ENCODE measurements at regions not wholly inside any gene's neighbourhood (a gene's known extent, or its start where the extent isn't known, plus 50 kb on each side); places are given as distances from the start of the nearest gene placed in this dataset.
A peak's percentile ranks its signal among the peaks of the same experiment; 100 is the strongest.

GRCh38 chr12:114769634-114770033 lies 85.7 kb upstream of the TBX3 start:
- DNase-seq, result no peak

DNA sequence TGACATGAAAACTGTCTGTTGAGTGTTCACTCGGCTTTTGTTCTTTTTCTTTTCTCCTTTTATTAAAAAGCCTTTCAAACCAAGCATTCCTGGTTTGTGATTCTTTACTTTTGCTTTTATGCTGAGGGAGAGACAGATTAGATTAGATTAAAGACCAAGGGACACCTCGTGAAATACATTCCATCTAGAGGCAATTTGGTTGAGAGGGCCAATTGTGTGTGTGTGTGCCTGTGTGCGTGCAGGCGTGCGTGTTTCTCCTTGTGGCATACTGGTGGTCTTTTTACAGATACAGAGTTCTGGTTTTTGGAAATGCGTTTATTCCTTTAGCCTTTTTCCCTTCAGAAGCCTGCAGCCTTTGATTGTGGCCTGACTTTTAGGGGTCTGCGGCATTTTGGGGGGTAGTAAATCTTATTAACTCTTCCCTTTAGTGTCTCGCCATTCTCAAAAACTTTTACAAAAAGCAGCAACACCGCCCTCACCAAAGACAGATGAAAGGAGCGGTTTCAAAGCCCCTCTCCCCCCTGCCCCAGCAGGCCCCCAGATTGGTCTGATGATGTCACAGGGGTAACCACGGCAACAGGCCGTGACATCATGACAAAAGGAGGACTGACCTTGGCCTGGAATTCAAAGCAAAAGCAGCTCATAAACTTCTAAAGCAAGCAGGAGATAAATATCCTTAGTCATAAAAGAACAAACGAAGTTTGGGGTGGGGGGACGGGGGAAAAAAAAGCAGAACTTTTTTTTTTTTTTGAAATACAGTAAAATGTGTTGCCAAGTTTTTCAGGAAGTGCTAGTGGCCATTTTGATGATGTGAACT lies 84.1 kb upstream of the TBX3 start:
- DNase-seq, result peak; percentile 70 to 80

DNA sequence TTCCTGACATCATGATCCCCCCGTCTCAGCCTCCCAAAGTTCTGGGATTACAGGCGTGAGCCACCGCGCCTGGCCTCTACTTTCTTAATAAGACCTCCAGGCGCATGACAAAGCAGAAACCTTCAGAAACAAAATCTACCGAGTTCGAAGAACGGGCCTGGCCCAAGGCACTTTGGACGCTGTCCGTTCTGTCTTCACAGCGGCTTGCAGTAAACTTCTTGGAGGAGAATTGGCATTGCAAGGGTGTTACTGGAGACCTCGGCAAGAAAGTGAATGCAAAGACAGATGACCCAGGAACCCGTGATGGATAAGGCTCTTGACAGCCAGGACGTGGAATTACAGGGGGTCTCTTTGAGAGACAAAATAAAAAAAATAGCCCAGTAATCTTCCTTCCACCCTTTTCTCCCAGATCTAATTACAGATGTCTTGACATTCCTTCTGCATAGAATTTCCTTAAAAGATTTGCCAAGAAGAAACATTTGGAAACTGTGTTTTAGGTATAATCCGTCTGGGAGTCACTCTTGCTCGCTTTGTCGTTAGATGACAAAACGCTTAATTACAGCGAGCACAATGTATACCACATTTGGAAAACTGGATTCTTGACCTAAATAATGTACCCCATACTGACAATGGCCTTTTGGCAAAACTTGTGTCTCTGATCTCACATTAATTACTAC lies 83.2 kb upstream of the TBX3 start:
- DNase-seq, result peak; percentile 56 to 61

- DNase-seq, result no peak
These were observed 82.2 kb upstream of the TBX3 start for GRCh38 chr12:114765960-114766691.

GRCh38 chr12:114764510-114764909 lies 80.5 kb upstream of the TBX3 start:
- no peak for DNase-seq

DNA sequence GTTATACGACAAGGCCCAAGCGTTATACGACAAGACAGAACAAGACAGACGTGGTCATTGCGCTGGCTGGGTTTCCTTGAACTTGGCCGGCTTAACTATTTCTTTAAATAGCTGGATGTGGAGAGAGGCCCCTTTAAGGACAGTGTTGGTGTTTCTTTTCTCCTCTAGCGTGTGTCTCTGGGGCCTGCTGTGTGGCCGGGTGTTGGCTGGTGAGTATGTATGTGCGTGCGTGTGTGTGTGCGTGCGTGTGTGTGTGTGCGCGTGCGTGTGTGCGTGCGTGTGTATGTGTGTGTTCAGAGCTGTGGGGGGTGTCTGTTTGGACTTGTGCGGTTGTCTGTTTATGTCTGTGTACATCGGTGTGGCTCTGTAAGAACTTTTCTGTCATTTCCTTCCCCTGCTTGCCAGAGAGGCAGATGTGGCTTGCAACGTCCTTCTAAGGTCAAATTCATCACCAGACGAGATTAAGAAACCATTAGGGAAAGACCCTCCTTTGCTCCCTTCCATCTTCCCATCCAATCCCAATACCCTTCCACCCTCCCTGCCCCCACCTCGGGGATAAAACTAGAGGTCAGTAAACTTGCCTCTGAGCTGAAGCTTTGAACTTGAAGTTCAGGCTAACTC lies 78.6 kb upstream of the TBX3 start:
- DNase-seq, result peak; percentile 84

DNA sequence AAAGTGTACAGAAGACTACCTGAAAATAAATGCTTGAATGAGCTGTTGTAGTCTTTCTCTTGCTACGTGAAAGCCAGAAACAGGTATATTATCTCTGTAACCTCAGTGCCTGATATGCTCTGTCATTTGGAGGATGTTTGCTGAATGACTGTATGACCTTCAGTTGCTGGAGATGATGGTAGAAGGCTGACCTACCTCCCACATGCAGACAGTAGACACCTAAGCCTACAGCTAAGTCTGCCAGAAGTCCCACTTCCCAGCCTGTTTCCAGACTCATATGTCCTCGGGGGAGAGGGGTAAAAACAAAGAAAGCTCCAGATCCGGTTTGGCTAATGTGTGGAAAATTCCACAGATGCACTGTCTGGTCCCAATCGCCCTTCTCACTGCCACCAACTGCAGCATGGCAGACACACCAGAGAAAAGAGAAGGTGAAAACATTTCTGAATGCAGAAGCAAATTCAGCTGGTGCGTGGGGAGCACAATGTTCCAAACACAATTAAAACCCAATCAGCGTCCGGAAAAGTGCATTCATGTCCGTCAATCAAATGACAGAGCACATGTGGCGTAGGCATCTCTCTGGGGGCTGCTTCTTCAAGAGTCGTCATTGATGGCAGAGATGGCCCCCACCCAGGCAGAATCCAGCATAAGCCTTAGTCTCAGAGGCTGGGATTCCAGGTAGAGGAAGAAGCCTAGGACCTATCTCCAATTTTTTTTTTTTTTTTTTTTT lies 76.3 kb upstream of the TBX3 start:
- no peak for DNase-seq

- no peak for DNase-seq
These were observed 75.7 kb upstream of the TBX3 start for GRCh38 chr12:114759635-114760034.

GRCh38 chr12:114757684-114758325 lies 73.8 kb upstream of the TBX3 start:
- no peak for DNase-seq

- DNase-seq, result no peak
These were observed 68.2 kb upstream of the TBX3 start for GRCh38 chr12:114752217-114752616.

DNA sequence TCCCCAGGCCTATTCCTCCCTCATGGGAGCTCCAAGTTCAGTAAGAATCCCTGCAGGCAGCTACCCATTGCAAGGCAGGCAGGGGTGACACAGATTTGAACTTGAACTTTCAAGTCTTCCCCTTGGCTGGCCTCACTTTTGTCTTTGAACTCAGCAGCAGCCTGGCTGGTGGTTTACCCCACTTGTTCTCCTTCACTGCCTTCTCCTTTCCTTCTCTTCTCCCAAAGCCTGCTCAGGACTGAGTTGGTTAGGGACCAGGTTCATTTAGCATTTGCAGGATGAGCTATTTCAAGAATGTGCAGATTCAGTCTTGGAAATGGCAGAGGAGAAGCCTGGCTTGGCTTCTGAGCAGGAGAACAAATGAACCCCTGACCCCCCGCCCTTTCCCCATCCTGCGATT lies 67.7 kb upstream of the TBX3 start:
- no peak for DNase-seq

GRCh38 chr12:114750917-114751316 lies 66.9 kb upstream of the TBX3 start:
- DNase-seq, result no peak

DNA sequence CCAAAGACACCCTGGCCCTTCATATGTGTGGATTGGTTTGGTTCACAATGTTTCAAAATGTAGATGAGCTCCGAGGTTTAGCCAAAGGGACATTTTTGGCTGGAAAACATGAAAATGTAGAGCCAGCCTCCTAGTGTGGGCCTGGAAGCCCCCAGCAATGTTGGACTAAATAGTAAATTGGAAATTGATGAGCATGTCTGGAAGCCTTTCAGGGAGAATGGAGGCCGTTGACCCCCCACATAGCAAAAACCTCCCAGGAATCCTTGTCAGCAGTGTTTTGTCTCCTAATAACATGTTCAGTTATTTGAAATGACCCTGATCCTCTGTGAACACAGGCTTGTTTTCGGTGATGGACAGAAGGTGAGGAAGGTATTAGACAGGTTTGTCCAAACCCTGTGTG lies 65.1 kb upstream of the TBX3 start:
- DNase-seq, result no peak

DNA sequence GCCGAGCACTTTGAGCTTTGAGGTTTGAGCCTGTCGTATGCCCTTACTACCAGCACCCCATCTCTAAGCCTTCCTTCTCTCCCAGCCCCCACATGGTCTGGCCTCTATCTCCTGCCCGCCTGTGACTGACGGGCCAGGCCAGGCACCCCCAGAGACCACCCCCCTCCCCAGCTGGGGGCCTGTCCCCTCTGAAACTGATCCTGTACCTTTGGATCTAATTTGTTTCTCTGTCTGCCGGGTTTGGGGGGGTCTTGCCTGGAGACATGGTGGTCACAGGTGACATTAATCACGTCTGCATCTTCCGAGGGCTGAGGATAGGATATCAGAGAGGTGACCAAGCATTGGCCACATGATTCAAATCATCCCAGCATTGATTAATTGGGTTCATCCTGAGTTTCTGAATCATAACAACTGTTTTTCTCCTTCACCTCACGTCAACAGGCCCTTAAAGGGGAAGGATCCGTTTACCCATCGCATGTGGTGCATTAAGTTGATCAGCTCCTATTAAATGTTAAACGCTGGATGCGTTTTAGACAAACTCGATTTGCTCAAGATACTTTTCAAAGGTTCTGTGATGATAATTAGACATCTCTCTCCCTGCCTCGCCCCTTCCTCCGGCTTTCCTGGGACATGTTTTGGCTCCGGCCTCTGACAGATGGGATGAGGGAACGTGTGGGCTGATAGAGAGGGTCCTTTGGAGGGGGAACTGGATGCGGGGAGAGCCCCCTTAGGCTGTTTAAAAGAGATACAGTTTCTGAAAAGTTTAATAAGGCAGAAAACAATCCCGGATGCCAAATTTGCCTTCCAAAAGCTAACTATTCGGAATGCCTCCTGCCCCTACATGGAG lies 63.3 kb upstream of the TBX3 start:
- no peak for DNase-seq

GRCh38 chr12:114746297-114747011 lies 62.5 kb upstream of the TBX3 start:
- DNase-seq, result no peak

DNA sequence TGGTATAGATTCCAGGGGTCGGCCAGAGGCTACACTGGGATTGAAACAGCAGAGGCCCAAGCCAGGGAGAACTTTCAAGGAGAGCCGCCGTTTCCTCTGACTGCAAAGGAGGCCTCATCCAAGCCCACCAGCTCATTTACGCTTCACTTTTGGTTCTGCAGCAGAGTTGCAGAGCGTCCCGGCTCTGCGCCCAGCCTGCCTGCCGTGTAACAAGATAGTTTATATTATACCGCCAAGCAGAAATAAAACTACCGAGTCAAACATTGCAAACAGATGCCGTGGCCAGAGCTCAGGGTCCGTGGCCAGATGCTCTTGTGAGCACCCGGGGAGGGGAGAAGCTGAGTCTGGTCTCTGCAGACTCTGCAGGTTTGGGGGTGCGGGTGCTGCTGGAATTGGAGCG lies 60.7 kb upstream of the TBX3 start:
- peak; percentile 71 to 73 for DNase-seq

DNA sequence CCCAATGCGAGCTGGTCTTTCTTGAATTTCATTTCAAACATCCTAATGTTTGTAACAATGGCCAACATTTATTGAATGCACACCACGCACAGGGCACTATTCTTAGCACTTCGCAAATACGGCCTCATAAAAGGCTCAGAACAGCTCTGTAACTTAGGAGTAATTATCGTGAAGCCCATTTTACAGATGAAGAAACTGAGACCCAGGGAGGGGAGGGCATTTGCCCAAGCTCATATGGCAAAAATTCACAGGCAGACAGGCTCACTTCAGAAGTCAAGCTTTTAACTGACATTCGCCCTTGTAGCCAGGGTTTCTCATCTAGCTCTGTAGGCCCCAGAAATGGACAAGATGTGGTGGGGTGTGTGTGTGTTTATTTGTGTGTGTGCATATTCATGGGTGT lies 60.3 kb upstream of the TBX3 start:
- DNase-seq, result no peak

GRCh38 chr12:114743799-114744198 lies 59.8 kb upstream of the TBX3 start:
- no peak for DNase-seq

GRCh38 chr12:114743289-114743688 lies 59.3 kb upstream of the TBX3 start:
- no peak for DNase-seq

All from right lung (tissue), 2 donors.